ENCODE measurements at regions not wholly inside any gene's neighbourhood (a gene's known extent, or its start where the extent isn't known, plus 50 kb on each side); places are given as distances from the start of the nearest gene placed in this dataset.

GRCh38 chr2:195018462-195018861, 638.6 kb upstream of the SLC39A10 start:
- Mint-ChIP-seq H3K9me3 (ENCODE audit: insufficient read depth) (no peaks in the 10 kb centered on the region), H3K27ac (no peak overlapping the region), H3K4me3 (no peak overlapping the region), H3K27me3 (no peaks in the 10 kb centered on the region), H3K4me1 (no peaks in the 10 kb centered on the region)
- Histone ChIP-seq H3K4me3 (ENCODE audit: control extremely low read depth in 1 of 5, extremely low read depth in 1 of 5, insufficient read depth in 1 of 5, low read depth in 2 of 5, low read length in 4 of 5) (no peak overlapping the region), H3K27ac (ENCODE audit: low read length in 2 of 2) (no peak overlapping the region), H3K79me2 (ENCODE audit: control insufficient read depth, insufficient read depth, low read length) (no peaks in the 10 kb centered on the region), H2AFZ (ENCODE audit: insufficient read depth, low read depth, low read length, poor library complexity, severe bottlenecking) (no peak overlapping the region), H3K4me2 (replicated peaks; ENCODE audit: low read depth, low read length, poor library complexity, severe bottlenecking) (no peak overlapping the region), H3K4me1 (ENCODE audit: control insufficient read depth in 2 of 2, insufficient read depth in 2 of 2, low read length in 2 of 2) (no peaks in the 10 kb centered on the region), H3K9ac (ENCODE audit: low read length) (no peak overlapping the region), H3K9me3 (ENCODE audit: control extremely low read depth in 1 of 3, control insufficient read depth in 2 of 3, insufficient read depth in 1 of 3, low read length in 2 of 3) (no peaks in the 10 kb centered on the region), H3K27me3 (replicated peaks in 1 of 4; ENCODE audit: control extremely low read depth in 1 of 4, control insufficient read depth in 3 of 4, insufficient read depth in 4 of 4, low read length in 3 of 4) (no peaks in the 10 kb centered on the region), H3K36me3 (replicated peaks in 1 of 2; ENCODE audit: control extremely low read depth in 1 of 2, control insufficient read depth in 1 of 2, extremely low read depth in 1 of 2, insufficient read depth in 2 of 2, low read length in 1 of 2) (no peaks in the 10 kb centered on the region), H4K20me1 (ENCODE audit: control insufficient read depth, insufficient read depth, low read length, poor library complexity, severe bottlenecking) (no peaks in the 10 kb centered on the region)
- DNase-seq (no peak), ATAC-seq (ENCODE audit: low read depth) (no peak)
- POLR2A ChIA-PET, result no interaction called here
- TF ChIP-seq, protein P1, sequence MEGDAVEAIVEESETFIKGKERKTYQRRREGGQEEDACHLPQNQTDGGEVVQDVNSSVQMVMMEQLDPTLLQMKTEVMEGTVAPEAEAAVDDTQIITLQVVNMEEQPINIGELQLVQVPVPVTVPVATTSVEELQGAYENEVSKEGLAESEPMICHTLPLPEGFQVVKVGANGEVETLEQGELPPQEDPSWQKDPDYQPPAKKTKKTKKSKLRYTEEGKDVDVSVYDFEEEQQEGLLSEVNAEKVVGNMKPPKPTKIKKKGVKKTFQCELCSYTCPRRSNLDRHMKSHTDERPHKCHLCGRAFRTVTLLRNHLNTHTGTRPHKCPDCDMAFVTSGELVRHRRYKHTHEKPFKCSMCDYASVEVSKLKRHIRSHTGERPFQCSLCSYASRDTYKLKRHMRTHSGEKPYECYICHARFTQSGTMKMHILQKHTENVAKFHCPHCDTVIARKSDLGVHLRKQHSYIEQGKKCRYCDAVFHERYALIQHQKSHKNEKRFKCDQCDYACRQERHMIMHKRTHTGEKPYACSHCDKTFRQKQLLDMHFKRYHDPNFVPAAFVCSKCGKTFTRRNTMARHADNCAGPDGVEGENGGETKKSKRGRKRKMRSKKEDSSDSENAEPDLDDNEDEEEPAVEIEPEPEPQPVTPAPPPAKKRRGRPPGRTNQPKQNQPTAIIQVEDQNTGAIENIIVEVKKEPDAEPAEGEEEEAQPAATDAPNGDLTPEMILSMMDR (IDR thresholded peaks at IDR 0.05), result no peak
- no peak for TF ChIP-seq EZH2 (IDR thresholded peaks at IDR 0.05; ENCODE audit: borderline replicate concordance, insufficient read depth, low read depth, low read length, poor library complexity, severe bottlenecking)
- CTCF ChIA-PET, result no interaction called here
- intact Hi-C loops (cut with micrococcal nuclease), result no loop called here

DNA sequence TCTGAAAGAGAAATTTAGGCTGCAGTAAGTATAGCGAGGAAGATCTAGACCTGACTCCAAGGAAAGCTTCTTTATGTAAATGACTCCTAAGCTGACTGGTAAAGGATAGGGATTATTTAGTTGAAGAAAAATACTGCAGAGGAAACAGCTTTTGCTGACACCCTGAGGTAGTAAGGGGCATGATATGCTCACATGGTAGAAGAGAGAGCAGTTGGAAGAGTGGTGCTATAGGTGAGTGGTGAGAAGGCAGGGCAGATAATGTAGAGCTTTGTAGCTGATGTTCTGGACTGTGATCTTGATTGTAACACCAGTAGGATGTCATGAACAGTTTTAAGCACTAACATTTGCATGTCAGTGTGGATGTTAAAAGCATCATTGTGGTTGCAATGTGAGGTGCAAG, 639.1 kb upstream of the SLC39A10 start:
- intact Hi-C loops (cut with micrococcal nuclease), result no loop called here
- Mint-ChIP-seq H3K27ac (no peak overlapping the region), H3K9me3 (ENCODE audit: insufficient read depth) (no peaks in the 10 kb centered on the region), H3K4me1 (no peaks in the 10 kb centered on the region), H3K27me3 (no peaks in the 10 kb centered on the region), H3K4me3 (no peak overlapping the region)
- no peak overlapping the region for H3K4me2 ChIP-seq (replicated peaks; ENCODE audit: low read depth, low read length, poor library complexity, severe bottlenecking)
- POLR2A ChIA-PET, result no interaction called here
- no peaks in the 10 kb centered on the region for H4K20me1 ChIP-seq (ENCODE audit: control insufficient read depth, insufficient read depth, low read length, poor library complexity, severe bottlenecking)
- no peaks in the 10 kb centered on the region for H3K36me3 ChIP-seq (replicated peaks in 1 of 2; ENCODE audit: control extremely low read depth in 1 of 2, control insufficient read depth in 1 of 2, extremely low read depth in 1 of 2, insufficient read depth in 2 of 2, low read length in 1 of 2)
- H3K27me3 ChIP-seq (replicated peaks in 1 of 4; ENCODE audit: control extremely low read depth in 1 of 4, control insufficient read depth in 3 of 4, insufficient read depth in 4 of 4, low read length in 3 of 4), result no peaks in the 10 kb centered on the region
- H3K9ac ChIP-seq (ENCODE audit: low read length), result no peak overlapping the region
- H3K9me3 ChIP-seq (ENCODE audit: control extremely low read depth in 1 of 3, control insufficient read depth in 2 of 3, insufficient read depth in 1 of 3, low read length in 2 of 3), result no peaks in the 10 kb centered on the region
- 100% methylated on average over 1 of the region's 1 CpG for WGBS (ENCODE audit: insufficient coverage)
- H3K4me3 ChIP-seq (ENCODE audit: control extremely low read depth in 1 of 5, extremely low read depth in 1 of 5, insufficient read depth in 1 of 5, low read depth in 2 of 5, low read length in 4 of 5), result no peak overlapping the region
- CTCF ChIA-PET, result no interaction called here
- H2AFZ ChIP-seq (ENCODE audit: insufficient read depth, low read depth, low read length, poor library complexity, severe bottlenecking), result no peak overlapping the region
- no peak overlapping the region for H3K27ac ChIP-seq (ENCODE audit: low read length in 2 of 2)
- no peak for ATAC-seq (ENCODE audit: low read depth)
- TF ChIP-seq, protein P1 (IDR thresholded peaks at IDR 0.05), result no peak
- TF ChIP-seq EZH2 (IDR thresholded peaks at IDR 0.05; ENCODE audit: borderline replicate concordance, insufficient read depth, low read depth, low read length, poor library complexity, severe bottlenecking), result no peak
- H3K79me2 ChIP-seq (ENCODE audit: control insufficient read depth, insufficient read depth, low read length), result no peaks in the 10 kb centered on the region
- DNase-seq, result no peak
- H3K4me1 ChIP-seq (ENCODE audit: control insufficient read depth in 2 of 2, insufficient read depth in 2 of 2, low read length in 2 of 2), result no peaks in the 10 kb centered on the region

All from B cell (primary cell).